ENCODE measurements at regions not wholly inside any gene's neighbourhood (a gene's known extent, or its start where the extent isn't known, plus 50 kb on each side); places are given as distances from the start of the nearest gene placed in this dataset.

DNA sequence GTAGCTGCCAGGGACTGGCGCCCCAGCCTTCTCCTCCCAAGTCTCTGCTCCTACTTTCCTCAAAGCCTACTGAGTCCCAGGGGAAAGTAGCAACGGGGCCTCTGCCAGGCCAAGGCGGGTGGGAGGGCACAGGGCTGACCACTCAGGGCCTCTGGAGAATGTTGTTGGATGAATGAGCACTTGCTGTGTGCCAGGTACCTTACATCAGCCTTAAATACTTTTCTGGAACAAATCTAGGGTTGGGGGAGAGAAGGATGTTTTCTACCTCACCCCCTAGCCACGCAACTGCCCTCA lies 119.3 kb upstream of the ZBTB40 start:
- Histone ChIP-seq H3K79me1 (ENCODE audit: low read depth, low read length) (no peaks in the 10 kb centered on the region), H2BK15ac (ENCODE audit: low read length) (0 out of 2 replicates have a peak overlapping the region, but pooled peaks have one; percentile 14), H3K9me3 (ENCODE audit: insufficient read depth in 2 of 2, low read depth in 1 of 2, low read length in 1 of 2) (no peaks in the 10 kb centered on the region), H2AK5ac (ENCODE audit: low read depth, low read length) (no peak overlapping the region), H3K4ac (replicated peaks; ENCODE audit: insufficient read length, low read depth, low read length) (no peak overlapping the region), H2BK5ac (ENCODE audit: low read depth, low read length) (no peak overlapping the region), H2BK12ac (ENCODE audit: low read depth, low read length) (no peak overlapping the region), H4K8ac (ENCODE audit: extremely low read depth, insufficient read depth, low read length) (no peak overlapping the region), H2BK20ac (ENCODE audit: low read length) (no peak overlapping the region), H3K18ac (ENCODE audit: extremely low read depth, low read length) (no peak overlapping the region), H3K4me3 (ENCODE audit: extremely low read depth in 1 of 4, insufficient read depth in 2 of 4, low read depth in 3 of 4, low read length in 4 of 4) (no peak overlapping the region), H3K79me2 (ENCODE audit: control insufficient read depth in 1 of 2, insufficient read depth in 2 of 2, low read length in 2 of 2) (no peaks in the 10 kb centered on the region), H3K4me1 (replicated peaks in 1 of 4; ENCODE audit: control insufficient read depth in 3 of 4, insufficient read depth in 4 of 4, low read length in 3 of 4) (peaks cover 0 to 3% (median 0%) of the 10 kb centered on the region in 4 experiments; a peak in 2 of 7 replicates), H3K36me3 (ENCODE audit: control insufficient read depth in 2 of 4, insufficient read depth in 4 of 4, low read length in 3 of 4) (no peaks in the 10 kb centered on the region), H4K5ac (ENCODE audit: insufficient read length, low read depth, low read length) (no peak overlapping the region), H3K4me2 (ENCODE audit: insufficient read depth in 1 of 2, low read depth in 2 of 2, low read length in 2 of 2) (no peak overlapping the region), H3K14ac (ENCODE audit: insufficient read length) (no peak overlapping the region), H4K20me1 (replicated peaks in 1 of 2; ENCODE audit: control insufficient read depth in 1 of 2, insufficient read depth in 2 of 2, low read length in 2 of 2) (peaks cover 0 to 2% of the 10 kb centered on the region in 2 experiments), H2BK120ac (replicated peaks; ENCODE audit: low read depth, low read length) (no peak overlapping the region), H3K56ac (replicated peaks; ENCODE audit: insufficient read length, low read depth, low read length) (no peak overlapping the region), H4K91ac (replicated peaks; ENCODE audit: insufficient read length, low read length) (no peak overlapping the region), H3K9ac (replicated peaks in 1 of 4; ENCODE audit: extremely low read depth in 1 of 4, low read depth in 3 of 4, low read length in 3 of 4) (peak overlapping the region in 1 of 4 experiments; percentile 21; a peak in 1 of 7 replicates), H3K27me3 (replicated peaks in 1 of 4; ENCODE audit: control insufficient read depth in 3 of 4, extremely low read depth in 1 of 4, insufficient read depth in 3 of 4, low read length in 3 of 4) (no peaks in the 10 kb centered on the region), H3K23me2 (ENCODE audit: low read depth, low read length) (peaks cover 22% of the 10 kb centered on the region; the same call in 1 of the 2 replicates), H3K27ac (ENCODE audit: low read depth, low read length) (no peak overlapping the region), H3K23ac (ENCODE audit: insufficient read length) (no peak overlapping the region), H2AFZ (ENCODE audit: low read length) (no peak overlapping the region)
- FAIRE-seq, result no peak
- WGBS, 2 experiments (ENCODE audit: extremely low coverage in 1 of 2, insufficient coverage in 1 of 2, insufficient read length in 1 of 2, insufficient replicate concordance in 2 of 2, low coverage in 1 of 2, low lambda C conversion rate in 2 of 2, missing lambda C conversion rate in 1 of 2), result 90% methylated on average over 3 of the region's 4 CpGs; no CpG with 5 or more reads in 1 of the 2 experiments
- no peak for TF ChIP-seq TBP (IDR thresholded peaks at IDR 0.05; ENCODE audit: low read depth, low read length)
- no peak for TF ChIP-seq HDAC2 (IDR thresholded peaks at IDR 0.05; ENCODE audit: borderline replicate concordance in 1 of 2, low read depth in 2 of 2, low read length in 2 of 2)
- no peak for TF ChIP-seq CHD1 (IDR thresholded peaks at IDR 0.05; ENCODE audit: low read depth, low read length)
- TF ChIP-seq, protein P1, sequence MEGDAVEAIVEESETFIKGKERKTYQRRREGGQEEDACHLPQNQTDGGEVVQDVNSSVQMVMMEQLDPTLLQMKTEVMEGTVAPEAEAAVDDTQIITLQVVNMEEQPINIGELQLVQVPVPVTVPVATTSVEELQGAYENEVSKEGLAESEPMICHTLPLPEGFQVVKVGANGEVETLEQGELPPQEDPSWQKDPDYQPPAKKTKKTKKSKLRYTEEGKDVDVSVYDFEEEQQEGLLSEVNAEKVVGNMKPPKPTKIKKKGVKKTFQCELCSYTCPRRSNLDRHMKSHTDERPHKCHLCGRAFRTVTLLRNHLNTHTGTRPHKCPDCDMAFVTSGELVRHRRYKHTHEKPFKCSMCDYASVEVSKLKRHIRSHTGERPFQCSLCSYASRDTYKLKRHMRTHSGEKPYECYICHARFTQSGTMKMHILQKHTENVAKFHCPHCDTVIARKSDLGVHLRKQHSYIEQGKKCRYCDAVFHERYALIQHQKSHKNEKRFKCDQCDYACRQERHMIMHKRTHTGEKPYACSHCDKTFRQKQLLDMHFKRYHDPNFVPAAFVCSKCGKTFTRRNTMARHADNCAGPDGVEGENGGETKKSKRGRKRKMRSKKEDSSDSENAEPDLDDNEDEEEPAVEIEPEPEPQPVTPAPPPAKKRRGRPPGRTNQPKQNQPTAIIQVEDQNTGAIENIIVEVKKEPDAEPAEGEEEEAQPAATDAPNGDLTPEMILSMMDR (IDR thresholded peaks at IDR 0.05; ENCODE audit: control extremely low read depth in 1 of 3, insufficient read depth in 1 of 3, low read depth in 1 of 3, low read length in 3 of 3), result no peak
- no peak for TF ChIP-seq SP1 (IDR thresholded peaks at IDR 0.05; ENCODE audit: low read depth, low read length)
- no peak for TF ChIP-seq SRF (IDR thresholded peaks at IDR 0.05; ENCODE audit: low read depth, low read length)
- TF ChIP-seq TCF12 (IDR thresholded peaks at IDR 0.05; ENCODE audit: low read depth, low read length), result no peak
- CTCF ChIA-PET (ENCODE audit: partially characterized antibody), result no interaction called here
- no peak for DNase-seq (ENCODE audit: low read depth in 1 of 2, low spot score in 2 of 2)
- POLR2A ChIA-PET (ENCODE audit: partially characterized antibody), result no interaction called here

All from H1 (cell line).